ENCODE measurements at regions not wholly inside any gene's neighbourhood (a gene's known extent, or its start where the extent isn't known, plus 50 kb on each side); places are given as distances from the start of the nearest gene placed in this dataset.

DNA sequence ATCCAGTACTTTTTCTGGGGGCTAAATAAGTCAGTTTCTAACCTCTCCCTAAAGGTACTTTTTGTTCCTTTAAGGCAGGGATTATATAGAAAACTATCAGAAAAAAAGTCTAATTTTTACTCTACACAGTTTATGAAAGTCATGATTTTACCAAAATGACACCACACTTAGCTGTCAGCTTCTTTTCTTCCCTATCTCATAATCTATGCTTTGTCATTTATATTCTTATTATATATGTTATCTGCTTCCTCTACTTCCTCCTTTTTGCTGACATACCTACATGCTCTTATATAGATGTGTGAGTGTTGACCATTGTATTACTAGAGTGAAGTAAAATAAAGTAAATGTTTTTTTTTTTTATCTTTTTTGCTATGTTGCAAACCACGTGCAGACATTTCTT is 203.9 kb upstream of the CHRM2 start:
- Histone ChIP-seq H2AK5ac (ENCODE audit: low read depth, low read length) (no peak overlapping the region), H3K18ac (ENCODE audit: low read depth, low read length) (no peak overlapping the region), H3K4ac (ENCODE audit: low read depth, low read length) (no peak overlapping the region), H3K9me1 (ENCODE audit: insufficient read depth, low read length) (no peaks in the 10 kb centered on the region), H4K91ac (ENCODE audit: insufficient read depth, low read depth, low read length) (no peak overlapping the region), H3K9ac (ENCODE audit: low read depth, low read length) (no peak overlapping the region), H3K4me1 (ENCODE audit: control insufficient read depth, insufficient read depth, low read length) (no peaks in the 10 kb centered on the region), H2BK120ac (ENCODE audit: low read depth, low read length) (no peak overlapping the region), H3K36me3 (ENCODE audit: control insufficient read depth, insufficient read depth, low read length) (no peaks in the 10 kb centered on the region), H2BK5ac (ENCODE audit: low read depth, low read length, poor library complexity, severe bottlenecking) (no peak overlapping the region), H4K8ac (ENCODE audit: low read depth in 2 of 2, low read length in 2 of 2) (no peak overlapping the region), H3K27ac (ENCODE audit: insufficient read depth, low read length) (no peak overlapping the region), H2BK15ac (ENCODE audit: low read depth, low read length) (no peak overlapping the region), H2BK20ac (ENCODE audit: low read depth, low read length) (no peak overlapping the region), H4K5ac (ENCODE audit: low read depth, low read length) (no peak overlapping the region), H3K9me3 (ENCODE audit: control insufficient read depth, insufficient read depth, low read length) (no peaks in the 10 kb centered on the region), H3K4me2 (ENCODE audit: low read depth, low read length) (no peak overlapping the region), H3K23ac (ENCODE audit: low read depth, low read length) (no peak overlapping the region), H3K4me3 (ENCODE audit: insufficient read depth, low read depth, low read length) (no peak overlapping the region), H3K79me1 (ENCODE audit: low read depth in 1 of 2, low read length in 2 of 2) (no peaks in the 10 kb centered on the region), H3K56ac (ENCODE audit: extremely low read depth, insufficient read depth, low read length) (no peak overlapping the region), H2AFZ (replicated peaks; ENCODE audit: low read length, poor library complexity) (no peak overlapping the region), H4K20me1 (ENCODE audit: insufficient read depth, low read length) (no peaks in the 10 kb centered on the region), H2AK9ac (replicated peaks; ENCODE audit: low read depth, low read length, poor library complexity) (no peak overlapping the region), H3K14ac (replicated peaks; ENCODE audit: low read depth, low read length) (no peak overlapping the region), H3K27me3 (ENCODE audit: control insufficient read depth, insufficient read depth, low read length) (no peaks in the 10 kb centered on the region)
- intact Hi-C loops (cut with micrococcal nuclease) = no loop called here
- CTCF ChIA-PET = no interaction called here
- whole genome bisulfite sequencing, 2 experiments (ENCODE audit: extremely low coverage in 2 of 2, insufficient read length in 1 of 2) = no CpG with 5 or more reads among the region's 1 CpG
- in situ Hi-C loops (cut with MboI; ENCODE audit: low sequenced_read_pairs) = no loop called here
- ATAC-seq (ENCODE audit: low read depth) (no peak), DNase-seq (no peak)
- dilution Hi-C loops (cut with HindIII; ENCODE audit: low sequenced_read_pairs, unreplicated experiment) = no loop called here
- POLR2A ChIA-PET (ENCODE audit: unreplicated experiment) = no interaction called here
- BruUV-seq (replicated peaks) = no TSS peak
- no peak for TF ChIP-seq RAD21 (IDR thresholded peaks at IDR 0.05; ENCODE audit: low read length)
- no peak for TF ChIP-seq MAFK (IDR thresholded peaks at IDR 0.05; ENCODE audit: low read depth, low read length)
- TF ChIP-seq, protein P1, sequence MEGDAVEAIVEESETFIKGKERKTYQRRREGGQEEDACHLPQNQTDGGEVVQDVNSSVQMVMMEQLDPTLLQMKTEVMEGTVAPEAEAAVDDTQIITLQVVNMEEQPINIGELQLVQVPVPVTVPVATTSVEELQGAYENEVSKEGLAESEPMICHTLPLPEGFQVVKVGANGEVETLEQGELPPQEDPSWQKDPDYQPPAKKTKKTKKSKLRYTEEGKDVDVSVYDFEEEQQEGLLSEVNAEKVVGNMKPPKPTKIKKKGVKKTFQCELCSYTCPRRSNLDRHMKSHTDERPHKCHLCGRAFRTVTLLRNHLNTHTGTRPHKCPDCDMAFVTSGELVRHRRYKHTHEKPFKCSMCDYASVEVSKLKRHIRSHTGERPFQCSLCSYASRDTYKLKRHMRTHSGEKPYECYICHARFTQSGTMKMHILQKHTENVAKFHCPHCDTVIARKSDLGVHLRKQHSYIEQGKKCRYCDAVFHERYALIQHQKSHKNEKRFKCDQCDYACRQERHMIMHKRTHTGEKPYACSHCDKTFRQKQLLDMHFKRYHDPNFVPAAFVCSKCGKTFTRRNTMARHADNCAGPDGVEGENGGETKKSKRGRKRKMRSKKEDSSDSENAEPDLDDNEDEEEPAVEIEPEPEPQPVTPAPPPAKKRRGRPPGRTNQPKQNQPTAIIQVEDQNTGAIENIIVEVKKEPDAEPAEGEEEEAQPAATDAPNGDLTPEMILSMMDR (conservative IDR thresholded peaks at IDR 0.05; ENCODE audit: low read depth, low read length) = no peak
- TF ChIP-seq SMC3 (IDR thresholded peaks at IDR 0.05; ENCODE audit: low read depth, low read length) = no peak
- TF ChIP-seq, protein P2, sequence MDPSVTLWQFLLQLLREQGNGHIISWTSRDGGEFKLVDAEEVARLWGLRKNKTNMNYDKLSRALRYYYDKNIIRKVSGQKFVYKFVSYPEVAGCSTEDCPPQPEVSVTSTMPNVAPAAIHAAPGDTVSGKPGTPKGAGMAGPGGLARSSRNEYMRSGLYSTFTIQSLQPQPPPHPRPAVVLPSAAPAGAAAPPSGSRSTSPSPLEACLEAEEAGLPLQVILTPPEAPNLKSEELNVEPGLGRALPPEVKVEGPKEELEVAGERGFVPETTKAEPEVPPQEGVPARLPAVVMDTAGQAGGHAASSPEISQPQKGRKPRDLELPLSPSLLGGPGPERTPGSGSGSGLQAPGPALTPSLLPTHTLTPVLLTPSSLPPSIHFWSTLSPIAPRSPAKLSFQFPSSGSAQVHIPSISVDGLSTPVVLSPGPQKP (IDR thresholded peaks at IDR 0.05; ENCODE audit: borderline replicate concordance, low read depth, low read length) = no peak
- TF ChIP-seq MXI1 (IDR thresholded peaks at IDR 0.05; ENCODE audit: borderline replicate concordance, low read depth, low read length) = no peak
